Inferior parietal cortex (tissue), 1 donor: ENCODE measurements at regions not wholly inside any gene's neighbourhood (a gene's known extent, or its start where the extent isn't known, plus 50 kb on each side); places are given as distances from the start of the nearest gene placed in this dataset.

Experiments used
- DNase-seq: peaks from one replicate; pipeline ENCODE4 v3.0.0-alpha.2; 2016; ENCODE audit errors: extremely low spot score

DNA sequence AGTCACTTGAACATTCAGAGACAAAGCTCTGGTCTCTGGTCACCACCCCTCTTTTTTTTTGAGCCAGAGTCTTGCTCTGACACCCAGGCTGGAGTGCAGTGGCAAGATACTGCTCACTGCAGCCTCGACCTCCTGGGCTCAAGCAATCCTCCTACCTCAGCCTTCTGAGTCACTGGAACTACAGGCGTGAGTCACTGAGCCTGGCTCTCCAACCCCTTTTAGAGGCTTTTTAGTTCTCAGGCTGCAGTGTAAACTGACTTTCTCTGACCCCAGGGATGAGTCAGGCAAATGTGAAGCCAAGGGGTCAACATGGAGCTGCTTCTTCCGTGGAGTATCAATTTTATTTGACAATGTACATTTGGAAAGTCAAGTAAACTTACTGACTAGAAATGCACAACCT lies 229.2 kb downstream of the PTTG2 start:
- DNase-seq, result no peak

GRCh38 chr4:38190717-38191178 lies 230.6 kb downstream of the PTTG2 start:
- DNase-seq, result no peak

- no peak for DNase-seq
These were observed 232.3 kb downstream of the PTTG2 start for GRCh38 chr4:38192516-38192915.

DNA sequence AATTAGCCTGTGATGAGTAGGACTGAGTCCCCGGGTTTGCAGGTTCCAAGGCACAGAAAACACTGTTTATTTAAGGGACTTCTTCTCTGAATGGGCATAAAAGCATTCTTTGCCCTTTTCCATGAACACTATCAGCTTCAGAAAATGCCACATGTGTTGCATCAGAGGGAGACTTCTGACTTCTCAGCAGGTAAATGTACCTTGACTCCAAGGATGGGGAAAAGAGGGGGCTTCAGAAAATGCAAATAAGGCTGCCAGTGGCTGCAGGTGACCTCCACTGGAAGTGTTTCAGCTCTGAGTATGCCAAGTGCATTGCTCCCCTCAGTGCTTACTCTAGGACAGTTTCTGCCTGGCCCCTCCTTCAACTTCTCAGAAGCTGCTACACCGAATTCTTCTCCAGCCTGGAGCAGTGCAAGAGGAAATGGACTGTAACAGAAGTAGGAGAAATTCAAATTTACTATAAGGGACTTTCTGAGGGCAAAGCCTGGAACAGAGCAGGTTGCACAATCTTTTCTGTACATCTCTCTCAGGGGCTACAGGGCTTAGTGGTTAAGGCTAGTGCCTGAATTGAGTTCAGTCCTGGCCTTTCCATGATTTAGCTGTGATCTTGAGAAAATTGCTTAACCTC lies 233.2 kb downstream of the PTTG2 start:
- no peak for DNase-seq

DNA sequence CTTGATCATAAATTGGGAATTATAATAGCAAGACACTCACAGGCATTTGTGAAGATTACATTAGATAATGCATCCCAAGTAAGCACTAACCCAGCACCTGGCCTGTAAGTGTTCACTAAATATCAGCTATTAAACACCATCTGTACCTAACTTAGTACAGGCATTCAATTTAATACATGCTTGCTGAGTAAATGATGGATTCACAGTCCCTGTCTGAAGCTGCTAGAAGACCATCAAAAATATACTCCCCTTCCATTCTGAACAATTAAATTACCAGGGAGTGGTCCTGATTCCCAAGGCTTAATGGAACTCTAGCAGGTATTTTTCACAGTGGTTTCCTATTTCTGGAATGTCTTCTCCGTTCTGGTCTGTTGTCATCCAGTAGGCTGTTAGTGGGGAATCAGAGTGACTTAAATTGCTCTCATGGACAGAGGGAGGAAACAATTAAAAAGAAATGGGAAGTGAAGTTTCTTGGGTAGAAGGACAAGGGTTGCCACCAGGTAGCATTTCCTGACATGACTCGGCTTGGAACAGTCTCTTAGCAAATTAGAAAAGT lies 233.9 kb downstream of the PTTG2 start:
- DNase-seq, result no peak

- no peak for DNase-seq
These were observed 235.3 kb downstream of the PTTG2 start for GRCh38 chr4:38195486-38195885.

GRCh38 chr4:38195911-38196310 lies 235.7 kb downstream of the PTTG2 start:
- no peak for DNase-seq

DNA sequence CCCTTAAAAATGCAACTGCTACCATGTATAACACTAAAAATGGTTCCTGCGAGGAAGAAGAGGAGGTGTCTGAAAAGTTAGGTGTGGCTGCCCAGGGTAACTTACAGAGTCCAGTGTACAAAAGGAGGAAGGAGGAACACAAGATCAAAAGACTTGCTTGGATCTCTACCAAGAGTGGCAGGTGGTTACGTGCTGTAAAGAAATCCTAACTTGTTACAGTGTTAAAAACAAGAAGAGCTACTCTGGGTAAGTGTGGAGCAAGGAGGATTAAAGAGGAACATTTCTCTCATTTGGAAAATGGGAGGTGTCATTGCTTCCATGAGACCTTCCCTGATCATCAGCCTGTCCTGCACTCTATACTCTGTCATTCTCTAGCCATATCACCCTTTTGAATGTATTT lies 242.0 kb downstream of the PTTG2 start:
- no peak for DNase-seq

DNA sequence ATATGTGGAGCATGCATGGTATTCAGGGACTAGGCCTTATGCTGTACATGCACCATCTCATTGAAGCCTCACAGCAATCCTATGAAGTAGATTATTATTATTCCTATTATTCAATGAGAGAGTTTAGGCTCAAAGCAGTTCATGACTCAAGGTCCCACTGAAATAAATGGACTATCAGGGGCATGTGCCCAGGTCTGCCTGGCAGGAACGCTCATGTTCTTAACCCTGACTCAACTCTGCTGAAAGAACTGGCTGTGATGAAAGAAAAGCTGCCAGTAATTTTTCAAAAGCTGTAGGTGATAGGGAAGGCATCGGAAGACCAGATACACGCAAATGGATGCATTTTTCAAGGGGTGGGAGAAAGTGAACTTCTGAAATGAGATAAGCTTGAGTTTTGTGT lies 243.4 kb downstream of the PTTG2 start:
- DNase-seq, result no peak

DNA sequence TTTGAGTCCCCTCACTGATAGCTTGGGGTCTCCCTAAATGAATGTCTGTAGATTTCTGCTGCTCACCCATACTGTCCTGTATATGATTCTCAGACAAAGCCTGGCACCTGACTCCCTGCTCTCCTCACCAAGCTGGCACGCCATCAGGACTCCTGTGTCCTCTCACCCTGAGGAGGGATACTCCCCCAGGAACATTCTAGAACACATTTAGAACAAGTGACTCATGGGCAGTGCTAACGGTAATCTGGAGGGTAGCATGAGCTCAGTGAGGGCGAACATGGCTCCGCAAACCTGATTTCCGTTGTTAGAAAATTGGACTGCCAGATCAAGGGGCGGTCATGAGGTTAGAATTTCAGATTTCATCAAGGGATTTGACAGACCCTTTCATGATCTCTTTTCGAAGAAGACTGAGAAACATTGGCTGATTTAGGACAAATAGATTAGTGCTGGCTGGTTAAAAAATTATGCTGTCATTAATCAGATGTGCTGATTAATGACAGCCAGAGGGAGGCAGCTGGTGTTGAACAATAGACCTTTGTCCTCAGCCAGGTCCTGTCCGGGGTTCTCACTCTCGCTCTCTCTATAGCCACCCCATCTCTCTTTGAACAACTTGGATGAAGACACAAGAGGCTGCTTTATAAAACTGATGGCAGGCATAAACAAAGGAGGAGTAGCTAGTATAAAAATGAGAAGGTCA lies 244.3 kb downstream of the PTTG2 start:
- DNase-seq, result peak; percentile 38

- DNase-seq, result no peak
These were observed 245.1 kb downstream of the PTTG2 start for GRCh38 chr4:38205261-38205660.

DNA sequence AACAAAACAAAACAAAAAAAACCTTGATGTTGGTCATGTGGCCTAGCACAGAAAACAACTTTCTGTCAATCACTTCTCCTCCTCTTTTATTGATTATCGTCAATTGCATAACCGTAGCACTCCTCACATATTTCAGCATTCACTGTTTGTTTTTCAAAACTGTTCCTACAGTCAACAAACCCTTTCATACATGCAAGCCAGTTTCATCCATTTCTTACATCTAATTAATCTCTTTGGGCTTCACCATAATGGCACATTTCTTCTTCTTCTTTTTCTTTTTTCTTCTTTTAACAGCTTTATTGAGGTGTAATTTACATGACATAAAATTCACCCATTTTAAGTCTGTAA lies 246.9 kb downstream of the PTTG2 start:
- no peak for DNase-seq

GRCh38 chr4:38209654-38210053 lies 249.5 kb downstream of the PTTG2 start:
- DNase-seq, result no peak

GRCh38 chr4:38210396-38211114 lies 250.4 kb downstream of the PTTG2 start:
- DNase-seq, result no peak

DNA sequence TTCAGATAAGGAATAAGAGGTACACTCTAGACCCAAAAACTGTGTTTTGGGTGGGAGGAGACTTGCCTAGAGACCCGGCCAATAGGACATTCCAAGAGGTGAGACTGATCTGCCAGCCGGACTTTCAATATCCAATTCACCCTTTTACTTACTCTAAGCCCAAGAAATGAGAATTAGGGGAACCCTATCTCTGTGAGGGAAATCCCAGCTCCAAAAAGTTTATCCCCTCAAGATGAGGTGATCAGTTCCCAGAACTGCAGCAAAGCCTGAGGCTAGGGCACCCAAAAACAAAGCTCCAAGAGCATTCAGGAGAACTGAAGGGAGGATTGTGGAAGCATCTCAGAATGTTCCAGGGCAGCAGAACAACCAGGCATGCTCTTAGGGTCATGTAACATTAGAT lies 251.7 kb downstream of the PTTG2 start:
- DNase-seq, result no peak

- DNase-seq, result no peak
These were observed 253.0 kb downstream of the PTTG2 start for GRCh38 chr4:38213083-38213805.

- no peak for DNase-seq
These were observed 262.7 kb downstream of the PTTG2 start for GRCh38 chr4:38222892-38223291.

DNA sequence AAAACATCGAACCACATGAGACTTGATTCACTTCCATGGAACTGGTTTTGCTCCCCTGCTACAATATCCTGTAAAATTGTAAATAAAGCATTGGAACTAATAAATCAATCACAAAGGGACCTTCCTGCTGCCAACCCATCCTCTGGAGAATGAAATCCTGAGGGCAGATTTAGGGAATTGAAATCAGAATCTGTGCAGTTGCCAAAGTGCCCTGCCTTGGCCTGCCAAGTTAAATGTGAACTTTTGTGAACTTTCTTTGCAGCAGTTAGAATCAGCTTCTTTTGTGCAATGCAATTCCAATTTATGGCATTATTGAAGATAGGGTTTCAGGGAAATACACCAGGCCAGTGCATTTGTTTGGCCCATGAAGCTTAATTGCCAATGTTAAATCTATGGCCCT lies 263.1 kb downstream of the PTTG2 start:
- no peak for DNase-seq

- DNase-seq, result peak; percentile 75
These were observed 263.6 kb downstream of the PTTG2 start for GRCh38 chr4:38223782-38224236.

DNA sequence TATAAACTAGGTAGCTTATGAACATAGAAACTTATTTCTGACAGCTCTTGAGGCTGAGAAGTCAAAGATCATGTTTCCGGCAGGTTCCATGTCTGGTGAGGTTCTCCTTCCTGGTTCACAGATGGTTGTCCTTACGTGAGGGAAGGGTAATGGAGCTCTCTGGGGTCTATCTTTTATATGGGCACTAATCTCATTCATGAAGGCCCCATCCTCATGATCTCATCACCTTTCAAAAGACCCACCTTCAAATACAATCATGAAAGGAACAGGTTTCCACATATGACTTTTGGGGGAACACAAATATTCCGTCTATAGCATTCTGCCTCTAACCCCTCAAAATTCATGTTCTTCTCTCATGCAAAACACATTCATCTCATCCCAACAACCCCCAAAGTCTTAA lies 264.7 kb downstream of the PTTG2 start:
- DNase-seq, result no peak

DNA sequence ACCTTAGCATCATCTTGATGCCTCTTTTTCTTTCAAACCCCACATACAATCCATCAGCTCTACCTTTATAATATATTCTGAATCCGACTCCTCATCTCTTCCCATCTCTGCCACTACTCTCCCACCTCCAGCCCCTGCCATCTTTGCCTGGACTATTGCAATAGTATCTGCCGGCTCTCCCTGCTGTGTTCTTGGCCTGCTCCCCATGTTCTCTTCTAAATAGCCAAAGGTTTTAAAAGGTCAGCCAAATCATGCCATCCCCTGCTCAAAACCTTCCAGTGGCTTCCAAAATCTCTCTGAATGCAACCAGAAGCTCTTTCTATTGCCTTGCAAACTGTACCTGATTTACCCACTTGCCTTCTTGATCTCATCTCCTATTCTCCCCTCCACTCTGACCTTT lies 266.0 kb downstream of the PTTG2 start:
- no peak for DNase-seq
